ENCODE measurements at regions not wholly inside any gene's neighbourhood (a gene's known extent, or its start where the extent isn't known, plus 50 kb on each side); places are given as distances from the start of the nearest gene placed in this dataset.

DNA sequence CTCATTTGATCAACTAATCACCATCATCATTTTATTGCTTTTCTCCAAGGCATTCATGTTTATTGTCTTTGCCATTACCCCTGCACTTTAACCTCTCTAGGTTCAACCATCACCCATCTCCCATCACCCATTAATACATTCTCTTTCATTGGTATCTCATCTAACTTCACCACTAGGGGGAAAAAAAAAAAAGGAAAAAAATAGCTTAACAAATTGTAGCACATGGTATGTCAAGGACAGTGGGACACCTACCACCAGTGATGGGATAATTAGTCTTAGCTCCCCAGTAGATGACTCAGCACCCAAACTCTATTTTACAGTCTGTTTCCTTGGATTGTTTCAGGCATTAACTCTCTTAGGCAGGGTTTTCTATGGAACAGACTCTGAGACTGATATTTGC is 1770.2 kb upstream of the MIR17HG start (continued):
- no peak for TF ChIP-seq KDM1A (IDR thresholded peaks at IDR 0.05; ENCODE audit: low read depth)
- TF ChIP-seq NFE2L2 (conservative IDR thresholded peaks at IDR 0.05; ENCODE audit: low read length), result no peak
- TF ChIP-seq POLR2A (IDR thresholded peaks at IDR 0.05; ENCODE audit: low read length), result no peak
- no peak for TF ChIP-seq SMC3 (IDR thresholded peaks at IDR 0.05)

DNA sequence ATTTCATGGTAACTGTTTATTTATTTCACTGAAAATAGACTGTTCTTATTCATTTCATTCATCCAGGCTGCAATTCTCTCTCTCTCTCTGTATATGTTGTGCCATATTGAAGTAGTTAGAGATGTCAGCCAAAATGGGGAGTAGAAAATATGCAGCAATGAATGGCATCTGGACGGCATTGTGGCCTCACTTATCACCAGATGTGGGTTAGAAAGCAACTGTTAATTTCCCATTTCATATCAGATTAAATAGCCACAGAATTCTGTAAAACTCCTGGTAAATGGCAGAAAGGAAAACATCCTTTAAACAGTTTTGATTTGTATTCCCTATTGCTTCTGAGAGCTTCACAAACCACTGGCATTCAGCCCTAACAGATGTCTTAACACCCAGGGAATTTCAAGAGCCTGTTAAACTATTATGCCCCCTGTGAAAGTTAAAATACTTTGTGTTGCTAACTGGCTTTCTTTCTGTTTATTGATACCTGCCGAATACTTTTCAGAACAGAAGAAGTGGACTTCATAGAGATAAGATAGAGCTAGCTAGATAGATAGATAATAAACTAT is 1763.3 kb upstream of the MIR17HG start:
- TF ChIP-seq TP53 (CRISPR knock-in tag; IDR thresholded peaks at IDR 0.05) (no peak), CHD4 (IDR thresholded peaks at IDR 0.05; ENCODE audit: borderline replicate concordance) (no peak), ZFP36 (IDR thresholded peaks at IDR 0.05; ENCODE audit: borderline replicate concordance, partially characterized antibody) (no peak), CEBPB (IDR thresholded peaks at IDR 0.05) (no peak), FOSB (CRISPR knock-in tag; IDR thresholded peaks at IDR 0.05) (no peak), NFE2L2 (conservative IDR thresholded peaks at IDR 0.05; ENCODE audit: low read length) (no peak)
- TF ChIP-seq, protein P1, sequence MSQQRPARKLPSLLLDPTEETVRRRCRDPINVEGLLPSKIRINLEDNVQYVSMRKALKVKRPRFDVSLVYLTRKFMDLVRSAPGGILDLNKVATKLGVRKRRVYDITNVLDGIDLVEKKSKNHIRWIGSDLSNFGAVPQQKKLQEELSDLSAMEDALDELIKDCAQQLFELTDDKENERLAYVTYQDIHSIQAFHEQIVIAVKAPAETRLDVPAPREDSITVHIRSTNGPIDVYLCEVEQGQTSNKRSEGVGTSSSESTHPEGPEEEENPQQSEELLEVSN (IDR thresholded peaks at IDR 0.05; ENCODE audit: borderline replicate concordance, low read depth), result no peak
- TF ChIP-seq, protein P2, sequence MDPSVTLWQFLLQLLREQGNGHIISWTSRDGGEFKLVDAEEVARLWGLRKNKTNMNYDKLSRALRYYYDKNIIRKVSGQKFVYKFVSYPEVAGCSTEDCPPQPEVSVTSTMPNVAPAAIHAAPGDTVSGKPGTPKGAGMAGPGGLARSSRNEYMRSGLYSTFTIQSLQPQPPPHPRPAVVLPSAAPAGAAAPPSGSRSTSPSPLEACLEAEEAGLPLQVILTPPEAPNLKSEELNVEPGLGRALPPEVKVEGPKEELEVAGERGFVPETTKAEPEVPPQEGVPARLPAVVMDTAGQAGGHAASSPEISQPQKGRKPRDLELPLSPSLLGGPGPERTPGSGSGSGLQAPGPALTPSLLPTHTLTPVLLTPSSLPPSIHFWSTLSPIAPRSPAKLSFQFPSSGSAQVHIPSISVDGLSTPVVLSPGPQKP (IDR thresholded peaks at IDR 0.05; ENCODE audit: low read depth, low read length), result no peak
- TF ChIP-seq, protein P3, sequence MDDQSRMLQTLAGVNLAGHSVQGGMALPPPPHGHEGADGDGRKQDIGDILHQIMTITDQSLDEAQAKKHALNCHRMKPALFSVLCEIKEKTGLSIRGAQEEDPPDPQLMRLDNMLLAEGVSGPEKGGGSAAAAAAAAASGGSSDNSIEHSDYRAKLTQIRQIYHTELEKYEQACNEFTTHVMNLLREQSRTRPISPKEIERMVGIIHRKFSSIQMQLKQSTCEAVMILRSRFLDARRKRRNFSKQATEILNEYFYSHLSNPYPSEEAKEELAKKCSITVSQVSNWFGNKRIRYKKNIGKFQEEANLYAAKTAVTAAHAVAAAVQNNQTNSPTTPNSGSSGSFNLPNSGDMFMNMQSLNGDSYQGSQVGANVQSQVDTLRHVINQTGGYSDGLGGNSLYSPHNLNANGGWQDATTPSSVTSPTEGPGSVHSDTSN (IDR thresholded peaks at IDR 0.05), result no peak
- TF ChIP-seq, protein P4, sequence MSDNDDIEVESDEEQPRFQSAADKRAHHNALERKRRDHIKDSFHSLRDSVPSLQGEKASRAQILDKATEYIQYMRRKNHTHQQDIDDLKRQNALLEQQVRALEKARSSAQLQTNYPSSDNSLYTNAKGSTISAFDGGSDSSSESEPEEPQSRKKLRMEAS (IDR thresholded peaks at IDR 0.05), result no peak
- Histone ChIP-seq H3K4me2 (no peak overlapping the region), H3K27ac (no peak overlapping the region), H3K9me3 (no peaks in the 10 kb centered on the region), H3K4me1 (no peaks in the 10 kb centered on the region), H3K4me3 (no peak overlapping the region)
- WGBS (ENCODE audit: missing lambda C conversion rate), result 81% methylated on average over 2 of the region's 2 CpGs
- ATAC-seq (no peak), DNase-seq (ENCODE audit: low read depth in 1 of 2, low spot score in 1 of 2) (no peak), FAIRE-seq (no peak)
- ChIA-PET POLR2A (no interaction called here), CTCF (no interaction called here)

DNA sequence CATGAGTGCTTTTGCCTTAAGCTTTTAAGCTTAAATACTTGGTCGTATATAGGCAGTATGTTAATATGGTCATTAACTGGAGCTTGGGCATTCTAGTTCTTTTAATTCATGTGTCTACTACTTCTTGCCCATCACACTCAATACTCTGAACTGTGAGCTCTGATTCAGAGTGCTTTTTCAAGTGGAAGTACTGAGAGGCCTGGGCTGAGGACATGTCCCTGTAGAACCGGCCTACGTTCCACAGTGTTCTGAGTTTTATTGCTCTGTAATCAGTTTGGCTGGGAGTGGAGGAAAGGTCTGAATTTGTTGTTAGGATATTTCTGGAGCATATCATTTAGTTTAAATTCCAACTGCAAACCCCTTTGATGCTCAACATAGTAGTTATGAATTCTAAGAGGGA is 1744.8 kb upstream of the MIR17HG start:
- no peak for DNase-seq (ENCODE audit: low read depth in 1 of 2, low spot score in 1 of 2)
- CTCF ChIA-PET, result no interaction called here
- POLR2A ChIA-PET, result no interaction called here
- H3K4me1 ChIP-seq, result no peaks in the 10 kb centered on the region
- TF ChIP-seq CBX2 (IDR thresholded peaks at IDR 0.05; ENCODE audit: borderline replicate concordance, low read depth) (no peak), HOXA7 (CRISPR knock-in tag; IDR thresholded peaks at IDR 0.05) (no peak), SREBF2 (IDR thresholded peaks at IDR 0.05) (no peak), GATA3 (IDR thresholded peaks at IDR 0.05; ENCODE audit: borderline replicate concordance) (no peak), EHF (CRISPR knock-in tag; IDR thresholded peaks at IDR 0.05) (no peak), HEYL (CRISPR knock-in tag; IDR thresholded peaks at IDR 0.05) (no peak), POLR2AphosphoS2 (conservative IDR thresholded peaks at IDR 0.05; ENCODE audit: low read length) (no peak), JUNB (IDR thresholded peaks at IDR 0.05) (no peak)
- TF ChIP-seq, protein P2 (IDR thresholded peaks at IDR 0.05; ENCODE audit: low read depth, low read length), result no peak
- TF ChIP-seq, protein P3 (IDR thresholded peaks at IDR 0.05), result no peak
- TF ChIP-seq, protein P4 (IDR thresholded peaks at IDR 0.05), result no peak
- TF ChIP-seq, protein P5, sequence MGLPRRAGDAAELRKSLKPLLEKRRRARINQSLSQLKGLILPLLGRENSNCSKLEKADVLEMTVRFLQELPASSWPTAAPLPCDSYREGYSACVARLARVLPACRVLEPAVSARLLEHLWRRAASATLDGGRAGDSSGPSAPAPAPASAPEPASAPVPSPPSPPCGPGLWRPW (IDR thresholded peaks at IDR 0.05), result no peak
- no peak overlapping the region for H3K4me3 ChIP-seq
- H3K9me3 ChIP-seq, result no peaks in the 10 kb centered on the region
- WGBS (ENCODE audit: missing lambda C conversion rate), result 82% methylated on average over 3 of the region's 3 CpGs
- H3K27ac ChIP-seq, result no peak overlapping the region
- no peak for FAIRE-seq
- H3K4me2 ChIP-seq, result no peak overlapping the region
- ATAC-seq, result no peak
